ENCODE measurements at regions not wholly inside any gene's neighbourhood (a gene's known extent, or its start where the extent isn't known, plus 50 kb on each side); places are given as distances from the start of the nearest gene placed in this dataset.
A peak's percentile ranks its signal among the peaks of the same experiment; 100 is the strongest.

DNA sequence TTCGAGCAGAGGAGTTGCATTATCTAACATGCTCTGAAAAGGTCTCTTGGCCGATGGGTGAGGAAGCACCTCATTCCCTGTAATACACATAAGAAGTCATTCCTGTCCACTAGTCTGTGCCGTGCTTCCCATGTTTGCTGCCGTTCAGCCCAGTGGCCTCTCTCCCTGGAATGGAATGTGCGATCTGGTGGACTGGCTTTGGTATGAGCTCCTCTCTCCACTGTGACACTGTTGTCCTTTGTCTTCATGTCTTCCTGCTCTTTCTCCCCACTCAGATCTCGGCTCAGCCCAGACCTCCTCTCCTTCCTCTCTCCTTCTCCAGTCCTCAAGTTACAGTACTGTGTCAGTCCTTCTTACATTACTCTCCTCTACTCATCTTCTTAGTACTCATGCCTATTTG is 192.8 kb upstream of the KLF6 start:
- Histone ChIP-seq H2AFZ (ENCODE audit: control insufficient read depth, low read length) (no peak overlapping the region), H3K79me2 (ENCODE audit: control insufficient read depth, insufficient read depth, low read length) (no peaks in the 10 kb centered on the region), H3K4me2 (ENCODE audit: control insufficient read depth, extremely low read depth, insufficient read depth, low read depth, low read length) (no peak overlapping the region), H3K9me1 (ENCODE audit: control insufficient read depth, extremely low read depth, insufficient read depth, low read length) (no peaks in the 10 kb centered on the region), H3K27me3 (ENCODE audit: control insufficient read depth, extremely low read depth, insufficient read depth, low read length) (no peaks in the 10 kb centered on the region), H3K9ac (ENCODE audit: control insufficient read depth, extremely low read depth, insufficient read depth, low read length) (no peak overlapping the region), H3K4me3 (ENCODE audit: control insufficient read depth in 2 of 3, extremely low read depth in 1 of 3, insufficient read depth in 2 of 3, low read depth in 1 of 3, low read length in 3 of 3) (no peak overlapping the region), H4K20me1 (ENCODE audit: control insufficient read depth, extremely low read depth, insufficient read depth, low read length) (no peaks in the 10 kb centered on the region), H3K9me3 (ENCODE audit: control insufficient read depth, low read depth, low read length) (no peaks in the 10 kb centered on the region), H3K27ac (ENCODE audit: control insufficient read depth, insufficient read depth, low read length) (no peak overlapping the region), H3K36me3 (ENCODE audit: control insufficient read depth in 2 of 2, extremely low read depth in 1 of 2, insufficient read depth in 2 of 2, low read length in 2 of 2) (no peaks in the 10 kb centered on the region), H3K4me1 (ENCODE audit: control insufficient read depth, extremely low read depth, insufficient read depth, low read length) (peaks cover 14% of the 10 kb centered on the region)
- TF ChIP-seq EZH2 (IDR thresholded peaks at IDR 0.05; ENCODE audit: low read length): no peak
- TF ChIP-seq, protein P1, sequence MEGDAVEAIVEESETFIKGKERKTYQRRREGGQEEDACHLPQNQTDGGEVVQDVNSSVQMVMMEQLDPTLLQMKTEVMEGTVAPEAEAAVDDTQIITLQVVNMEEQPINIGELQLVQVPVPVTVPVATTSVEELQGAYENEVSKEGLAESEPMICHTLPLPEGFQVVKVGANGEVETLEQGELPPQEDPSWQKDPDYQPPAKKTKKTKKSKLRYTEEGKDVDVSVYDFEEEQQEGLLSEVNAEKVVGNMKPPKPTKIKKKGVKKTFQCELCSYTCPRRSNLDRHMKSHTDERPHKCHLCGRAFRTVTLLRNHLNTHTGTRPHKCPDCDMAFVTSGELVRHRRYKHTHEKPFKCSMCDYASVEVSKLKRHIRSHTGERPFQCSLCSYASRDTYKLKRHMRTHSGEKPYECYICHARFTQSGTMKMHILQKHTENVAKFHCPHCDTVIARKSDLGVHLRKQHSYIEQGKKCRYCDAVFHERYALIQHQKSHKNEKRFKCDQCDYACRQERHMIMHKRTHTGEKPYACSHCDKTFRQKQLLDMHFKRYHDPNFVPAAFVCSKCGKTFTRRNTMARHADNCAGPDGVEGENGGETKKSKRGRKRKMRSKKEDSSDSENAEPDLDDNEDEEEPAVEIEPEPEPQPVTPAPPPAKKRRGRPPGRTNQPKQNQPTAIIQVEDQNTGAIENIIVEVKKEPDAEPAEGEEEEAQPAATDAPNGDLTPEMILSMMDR (optimal IDR thresholded peaks at IDR 0.05 in 1 of 3, IDR thresholded peaks at IDR 0.05 in 1 of 3, conservative IDR thresholded peaks at IDR 0.05 in 1 of 3; ENCODE audit: extremely low read depth in 1 of 3, insufficient read depth in 2 of 3, low read length in 3 of 3): no peak
- dilution Hi-C loops (cut with MboI; ENCODE audit: extremely low pct_ligation_motif_present, low sequenced_read_pairs): no loop called here
- DNase-seq (ENCODE audit: low read depth, low spot score): no peak
- FAIRE-seq: peak; percentile 69

DNA sequence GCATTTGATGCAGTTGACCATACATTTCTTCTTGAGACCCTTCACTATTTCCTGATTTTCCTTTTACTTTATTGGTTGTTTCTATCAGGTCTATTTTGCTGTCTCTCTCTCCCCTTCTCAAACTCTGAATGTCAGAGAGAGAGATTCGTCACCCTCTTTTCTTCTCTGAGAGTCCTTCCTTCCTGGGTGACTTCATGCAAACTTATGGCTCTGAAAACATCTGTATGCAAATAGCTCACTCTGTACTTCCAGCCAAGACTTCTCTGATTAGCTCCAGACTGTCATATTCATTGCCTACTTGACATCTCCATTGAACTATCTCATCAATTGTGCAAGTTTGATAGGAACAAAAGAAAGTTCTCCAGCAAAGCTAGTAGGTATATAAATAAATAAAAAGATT is 191.7 kb upstream of the KLF6 start:
- Histone ChIP-seq H3K4me3 (ENCODE audit: control insufficient read depth in 2 of 3, extremely low read depth in 1 of 3, insufficient read depth in 2 of 3, low read depth in 1 of 3, low read length in 3 of 3) (no peak overlapping the region), H3K4me2 (ENCODE audit: control insufficient read depth, extremely low read depth, insufficient read depth, low read depth, low read length) (no peak overlapping the region), H4K20me1 (ENCODE audit: control insufficient read depth, extremely low read depth, insufficient read depth, low read length) (no peaks in the 10 kb centered on the region), H3K9me3 (ENCODE audit: control insufficient read depth, low read depth, low read length) (no peaks in the 10 kb centered on the region), H3K9me1 (ENCODE audit: control insufficient read depth, extremely low read depth, insufficient read depth, low read length) (no peaks in the 10 kb centered on the region), H2AFZ (ENCODE audit: control insufficient read depth, low read length) (no peak overlapping the region), H3K79me2 (ENCODE audit: control insufficient read depth, insufficient read depth, low read length) (no peaks in the 10 kb centered on the region), H3K36me3 (ENCODE audit: control insufficient read depth in 2 of 2, extremely low read depth in 1 of 2, insufficient read depth in 2 of 2, low read length in 2 of 2) (no peaks in the 10 kb centered on the region), H3K9ac (ENCODE audit: control insufficient read depth, extremely low read depth, insufficient read depth, low read length) (no peak overlapping the region), H3K27me3 (ENCODE audit: control insufficient read depth, extremely low read depth, insufficient read depth, low read length) (no peaks in the 10 kb centered on the region), H3K4me1 (ENCODE audit: control insufficient read depth, extremely low read depth, insufficient read depth, low read length) (peaks cover 14% of the 10 kb centered on the region), H3K27ac (ENCODE audit: control insufficient read depth, insufficient read depth, low read length) (no peak overlapping the region)
- DNase-seq (ENCODE audit: low read depth, low spot score) (no peak), FAIRE-seq (no peak)
- dilution Hi-C loops (cut with MboI; ENCODE audit: extremely low pct_ligation_motif_present, low sequenced_read_pairs): no loop called here
- no peak for TF ChIP-seq EZH2 (IDR thresholded peaks at IDR 0.05; ENCODE audit: low read length)
- TF ChIP-seq, protein P1 (optimal IDR thresholded peaks at IDR 0.05 in 1 of 3, IDR thresholded peaks at IDR 0.05 in 1 of 3, conservative IDR thresholded peaks at IDR 0.05 in 1 of 3; ENCODE audit: extremely low read depth in 1 of 3, insufficient read depth in 2 of 3, low read length in 3 of 3): no peak

Measured in keratinocyte (primary cell).